Right hindlimb (tissue), 1 donor: ENCODE measurements at regions not wholly inside any gene's neighbourhood (a gene's known extent, or its start where the extent isn't known, plus 50 kb on each side); places are given as distances from the start of the nearest gene placed in this dataset.
"Not testable (repeated sequence)": the region's sequence is repeated elsewhere in the genome, so short reads cannot be mapped to it uniquely, and the experiment has no call there.

Experiments used
- DNase-seq: peaks from one replicate; pipeline ENCODE4 v3.0.0-alpha.2; 2018

DNA sequence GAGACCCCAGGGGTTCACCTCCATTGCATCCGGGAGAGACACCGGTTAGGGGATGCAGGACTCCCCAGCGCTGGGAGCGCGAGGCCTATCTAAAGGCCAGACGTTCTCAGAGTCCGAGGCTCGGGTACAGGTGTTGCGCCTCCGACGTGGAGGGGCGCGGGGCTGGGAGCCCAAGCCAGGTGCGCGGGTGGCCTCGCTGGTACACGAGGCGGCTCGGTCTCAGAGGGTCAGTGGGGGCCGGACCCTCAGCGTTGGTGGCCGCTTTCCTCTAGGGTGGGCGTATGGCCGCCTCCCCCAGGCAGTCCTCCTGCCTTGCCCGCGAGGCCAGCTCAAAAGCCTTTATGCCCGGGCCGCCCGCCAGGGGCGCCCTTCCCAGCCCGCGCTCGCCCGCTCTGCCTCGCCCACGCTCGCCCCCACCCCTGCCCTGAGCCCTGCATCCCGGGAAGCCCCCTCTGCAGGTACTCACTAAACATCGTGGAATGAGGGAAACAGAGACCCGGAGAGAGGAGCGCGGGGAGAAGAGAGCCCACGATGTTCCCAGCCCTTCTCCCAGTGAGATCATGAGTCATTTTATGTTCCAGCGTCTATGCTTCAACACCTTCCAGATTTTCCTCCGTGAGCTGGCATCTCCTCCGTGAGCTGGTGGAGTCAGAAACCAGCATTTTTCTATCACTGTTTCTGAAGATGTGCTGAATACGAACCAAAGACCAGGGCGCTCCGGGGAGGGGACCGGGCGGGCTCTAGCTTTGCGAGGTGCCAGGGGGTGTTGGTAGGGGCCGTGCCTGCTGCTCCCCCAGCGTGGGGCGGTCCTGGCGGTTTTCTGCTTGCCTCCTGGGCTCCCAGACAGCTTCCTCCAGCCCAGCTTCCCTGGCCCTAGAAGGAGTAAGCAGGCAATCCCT, 73.8 kb downstream of the DIO3 start:
- DNase-seq, result no peak

DNA sequence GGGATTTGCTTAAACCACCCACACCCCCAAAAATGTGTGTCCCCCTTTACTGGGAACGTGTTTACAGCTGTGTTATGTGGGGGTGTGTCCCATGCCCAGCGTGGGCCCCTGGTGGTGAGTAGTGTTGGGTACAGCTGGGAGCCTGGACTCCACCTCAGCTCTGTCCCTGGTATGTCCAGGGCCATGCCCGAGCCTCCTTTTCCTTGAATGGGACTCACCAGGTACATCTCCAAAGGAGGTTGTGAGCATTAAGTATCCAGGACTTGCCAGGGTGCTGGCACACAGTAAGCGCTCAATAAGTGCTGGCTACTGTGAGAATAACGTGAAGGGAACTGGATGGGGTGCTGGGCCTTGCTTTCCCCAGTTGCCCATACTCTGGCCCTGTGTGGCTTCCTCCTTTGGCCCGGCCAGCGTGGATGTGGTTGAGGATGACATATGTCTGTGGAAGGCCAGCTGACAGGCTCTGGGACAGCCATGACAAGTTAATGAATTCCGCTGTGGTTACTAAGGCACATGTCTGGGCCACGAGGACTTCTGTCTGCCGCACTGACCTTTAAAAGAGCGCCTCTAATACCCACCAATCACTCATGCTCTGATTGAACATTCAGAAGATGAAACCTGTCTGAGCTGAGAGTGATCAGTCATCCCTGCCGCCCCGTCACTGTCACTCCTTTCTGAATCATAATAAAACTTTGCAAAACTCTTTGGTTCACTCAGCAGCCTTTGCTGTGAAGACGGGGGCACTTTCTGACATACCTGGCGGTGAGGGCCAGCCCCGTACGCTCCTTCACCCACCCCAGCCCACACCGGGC, 74.7 kb downstream of the DIO3 start:
- DNase-seq, result no peak

DNA sequence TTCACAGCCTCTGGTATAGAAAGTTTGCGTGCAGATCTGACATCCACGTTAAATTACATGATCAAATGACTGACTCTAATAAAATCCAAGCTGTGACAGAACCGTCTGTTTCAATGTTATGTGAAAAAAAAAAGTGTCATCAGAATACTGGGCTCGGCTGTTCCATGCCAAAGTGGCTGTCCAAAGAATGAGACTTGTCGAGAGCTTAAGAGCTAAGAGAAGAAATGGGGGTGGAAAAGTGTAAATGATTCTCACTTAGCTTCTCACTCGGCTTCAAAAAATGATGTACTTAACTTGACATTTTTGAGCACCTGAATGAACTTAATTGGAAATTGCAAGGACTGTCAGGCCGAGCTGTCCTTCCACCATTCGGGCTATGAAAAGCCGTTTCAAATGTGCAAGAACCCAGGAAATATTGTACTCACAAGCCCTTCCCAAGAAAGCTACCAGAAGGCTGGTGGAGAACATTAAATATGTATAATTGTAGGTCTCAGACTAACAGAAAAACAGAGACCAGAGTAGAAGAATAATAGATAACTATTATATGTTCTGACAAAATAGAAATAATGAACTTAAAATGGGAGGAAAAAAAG, 78.0 kb downstream of the DIO3 start:
- no peak for DNase-seq

DNA sequence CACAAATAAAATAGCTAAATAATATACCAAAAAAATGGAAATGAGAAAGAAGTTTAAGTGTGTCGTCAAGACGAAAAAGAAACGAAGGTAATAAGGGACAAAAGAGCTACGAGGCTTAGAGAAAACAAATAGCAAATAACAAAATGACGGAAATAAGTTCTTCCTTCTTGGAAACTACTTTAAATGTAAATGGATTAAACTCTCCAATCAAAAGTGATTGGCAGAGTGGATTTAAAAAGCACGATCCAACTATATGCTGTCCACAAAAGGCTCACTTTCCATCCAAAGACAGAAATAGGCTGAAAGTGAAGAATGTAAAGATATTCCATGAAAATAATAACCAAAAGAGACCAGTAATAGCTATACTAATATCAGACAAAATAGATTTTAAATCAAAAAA, 82.4 kb downstream of the DIO3 start:
- no peak for DNase-seq

DNA sequence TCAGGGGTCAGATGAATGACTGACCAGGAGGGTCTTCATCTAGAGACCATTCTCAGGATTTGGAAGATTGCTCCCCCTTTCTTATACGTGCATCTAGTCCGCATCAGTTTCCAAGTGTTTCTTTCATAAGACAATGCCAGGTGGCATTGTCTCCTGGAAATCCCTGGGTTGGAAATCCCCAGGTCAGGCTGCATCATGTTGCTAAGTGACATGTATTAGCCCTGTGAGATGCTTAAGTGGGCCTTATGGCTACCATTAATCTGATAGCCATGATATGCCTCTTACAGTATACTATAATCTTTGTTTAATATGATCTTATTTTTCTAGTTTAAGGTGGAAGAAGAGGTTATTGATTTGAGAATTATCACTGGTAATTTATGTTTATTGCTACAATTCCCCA, 92.8 kb downstream of the DIO3 start:
- no peak for DNase-seq

DNA sequence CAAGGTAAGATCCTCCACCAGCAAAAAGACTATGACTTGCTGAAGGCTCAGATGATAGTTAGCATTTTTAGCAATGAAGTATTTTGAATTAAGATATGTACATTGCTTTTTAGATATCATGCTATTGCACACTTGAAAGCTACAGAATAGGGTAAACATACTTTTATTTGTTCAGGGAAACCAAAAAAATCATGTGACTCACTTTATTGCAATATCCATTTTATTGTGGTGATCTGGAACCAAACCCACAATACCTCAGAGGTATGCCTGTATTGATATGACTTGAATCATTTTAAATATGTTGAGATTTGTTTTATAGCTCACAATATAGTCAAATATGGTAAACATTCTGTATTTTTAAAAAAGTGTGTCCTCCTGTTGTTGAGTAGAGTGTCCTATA, 96.1 kb downstream of the DIO3 start:
- no peak for DNase-seq

DNA sequence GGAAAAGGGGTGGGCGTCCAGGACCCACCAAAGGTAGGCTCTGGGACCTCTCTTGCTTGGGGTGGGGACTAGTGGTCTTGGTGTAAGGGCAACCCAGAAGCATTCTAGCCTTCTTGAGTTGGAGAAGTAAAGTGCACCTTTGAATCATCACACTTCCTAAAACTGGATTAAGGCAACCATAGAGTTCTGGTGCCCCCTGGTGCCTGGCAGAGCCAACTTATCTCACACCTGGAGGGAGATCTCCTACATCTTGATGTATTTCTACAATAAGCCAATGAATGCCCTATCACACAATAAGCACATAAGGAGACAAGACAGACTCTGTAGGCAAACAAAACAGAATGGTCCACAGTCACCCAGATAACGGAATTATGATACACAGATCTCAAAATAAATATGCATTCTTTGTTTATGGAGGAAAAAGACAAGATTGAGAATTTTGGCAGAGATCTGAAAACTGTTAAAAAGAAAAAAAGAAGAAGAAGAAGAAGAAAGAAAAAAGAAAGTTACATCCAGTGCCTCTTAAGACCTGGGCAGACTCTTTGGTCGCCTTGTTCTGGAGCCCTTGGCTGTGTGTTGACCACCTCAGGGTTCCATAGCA, 95.9 kb upstream of the PPP2R5C start:
- DNase-seq, result peak; percentile 57

DNA sequence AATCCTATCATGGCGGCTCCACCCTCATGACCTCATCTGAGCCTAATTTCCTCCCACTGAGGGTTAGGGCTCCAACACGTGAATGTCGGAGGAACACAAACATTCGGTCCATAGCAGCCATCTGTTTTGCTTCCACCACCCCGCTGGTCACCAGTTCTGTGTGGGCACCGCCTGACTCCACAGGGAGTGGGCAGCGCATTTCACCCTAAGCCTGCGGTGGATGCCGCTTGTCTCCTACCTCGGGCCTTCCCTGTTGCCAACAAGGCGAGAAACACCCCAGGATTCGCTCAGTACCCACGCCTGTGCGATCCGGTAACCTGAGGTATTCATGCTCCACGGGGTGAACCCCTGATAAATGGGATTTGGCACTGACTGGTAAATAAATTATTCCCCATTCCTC, 95.2 kb upstream of the PPP2R5C start:
- no peak for DNase-seq

DNA sequence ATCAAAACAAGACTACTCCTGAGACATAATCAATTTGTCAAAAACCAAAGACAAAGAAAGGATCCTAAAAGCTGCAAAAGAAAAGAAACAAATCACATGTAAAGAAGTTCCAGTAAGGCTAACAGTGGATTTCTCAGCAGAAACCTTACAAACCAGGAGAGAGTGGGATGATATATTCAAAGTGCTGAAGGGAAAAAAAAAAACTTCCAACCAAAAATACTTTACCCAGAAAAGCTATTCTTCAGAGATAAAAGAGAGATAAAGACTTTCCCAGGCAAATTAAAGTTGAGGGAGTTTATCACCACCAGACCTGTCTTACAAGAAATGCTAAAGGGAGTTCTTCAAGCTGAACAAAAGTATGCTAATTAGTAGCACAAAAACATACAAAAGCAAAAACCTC, 91.9 kb upstream of the PPP2R5C start:
- DNase-seq, result no peak

DNA sequence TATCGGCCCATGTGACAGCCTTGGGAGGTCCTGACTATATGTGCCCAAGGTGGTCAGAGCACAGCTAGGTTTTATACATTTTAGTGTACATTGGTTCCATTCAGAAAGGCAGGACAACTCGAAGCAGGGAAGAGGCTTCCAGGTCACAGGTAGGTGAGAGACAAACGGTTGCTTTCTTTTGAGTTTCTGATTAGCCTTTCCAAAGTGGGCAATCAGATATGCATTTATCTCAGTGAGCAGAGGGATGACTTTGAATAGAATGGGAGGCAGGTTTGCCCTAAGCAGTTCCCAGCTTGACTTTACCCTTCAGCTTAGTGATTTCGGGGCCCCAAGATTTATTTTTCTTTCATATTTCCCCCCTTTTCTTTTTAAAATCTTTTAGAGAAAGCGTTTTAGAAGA, 87.6 kb upstream of the PPP2R5C start:
- DNase-seq, result no peak

DNA sequence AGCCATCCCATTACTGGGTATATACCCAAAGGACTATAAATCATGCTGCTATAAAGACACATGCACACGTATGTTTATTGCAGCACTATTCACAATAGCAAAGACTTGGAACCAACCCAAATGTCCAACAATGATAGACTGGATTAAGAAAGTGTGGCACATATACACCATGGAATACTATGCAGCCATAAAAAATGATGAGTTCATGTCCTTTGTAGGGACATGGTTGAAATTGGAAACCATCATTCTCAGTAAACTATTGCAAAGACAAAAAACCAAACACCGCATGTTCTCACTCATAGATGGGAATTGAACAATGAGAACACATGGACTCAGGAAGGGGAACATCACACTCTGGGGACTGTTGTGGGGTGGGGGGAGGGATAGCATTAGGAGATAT, 85.7 kb upstream of the PPP2R5C start:
- DNase-seq, result not testable (repeated sequence)

DNA sequence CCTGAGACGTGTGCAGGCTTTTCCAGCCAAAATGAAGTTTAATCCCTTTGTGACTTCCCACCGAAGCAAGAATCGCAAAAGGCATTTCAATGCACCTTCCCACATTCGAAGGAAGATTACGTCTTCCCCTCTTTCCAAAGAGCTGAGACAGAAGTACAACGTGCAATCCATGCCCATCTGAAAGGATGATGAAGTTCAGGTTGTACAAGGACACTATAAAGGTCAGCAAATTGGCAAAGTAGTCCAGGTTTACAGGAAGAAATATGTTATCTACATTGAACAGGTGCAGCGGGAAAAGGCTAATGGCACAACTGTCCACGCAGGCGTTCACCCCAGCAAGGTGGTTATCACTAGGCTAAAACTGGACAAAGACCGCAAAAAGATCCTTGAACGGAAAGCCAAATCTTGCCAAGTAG, 83.6 kb upstream of the PPP2R5C start:
- DNase-seq, result not testable (repeated sequence)

DNA sequence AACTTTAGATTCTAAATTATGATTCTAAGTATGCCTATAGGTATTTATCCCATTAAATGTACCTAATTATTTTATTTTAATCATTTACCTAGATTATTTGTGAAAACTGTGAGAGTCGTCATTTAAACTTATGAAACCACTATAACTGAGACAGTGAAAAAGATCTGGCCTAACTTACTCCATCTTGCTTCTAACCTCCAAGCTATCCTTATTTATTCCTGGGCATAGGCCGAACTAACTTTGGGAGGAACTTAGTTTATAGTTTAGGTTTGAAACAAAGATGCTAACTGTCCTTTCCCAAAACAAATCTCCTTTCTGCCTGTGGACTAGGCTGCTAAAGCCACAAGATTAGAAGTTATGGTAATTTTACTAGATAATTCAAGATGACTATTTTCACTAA, 79.7 kb upstream of the PPP2R5C start:
- DNase-seq, result no peak

DNA sequence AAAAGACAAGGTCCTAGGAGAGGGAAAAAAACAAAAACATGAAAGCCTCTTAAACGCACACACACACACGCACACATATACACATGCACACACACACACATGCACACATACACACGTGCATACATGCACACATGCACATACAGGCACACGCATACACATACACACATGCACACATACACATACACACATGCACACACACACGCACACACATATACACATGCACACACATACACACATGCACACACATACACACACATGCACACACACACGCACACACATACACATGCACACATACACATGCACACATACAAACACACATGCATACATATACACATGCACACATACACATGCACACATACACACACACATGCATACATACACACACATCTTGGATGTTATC, 78.1 kb upstream of the PPP2R5C start:
- no peak for DNase-seq

DNA sequence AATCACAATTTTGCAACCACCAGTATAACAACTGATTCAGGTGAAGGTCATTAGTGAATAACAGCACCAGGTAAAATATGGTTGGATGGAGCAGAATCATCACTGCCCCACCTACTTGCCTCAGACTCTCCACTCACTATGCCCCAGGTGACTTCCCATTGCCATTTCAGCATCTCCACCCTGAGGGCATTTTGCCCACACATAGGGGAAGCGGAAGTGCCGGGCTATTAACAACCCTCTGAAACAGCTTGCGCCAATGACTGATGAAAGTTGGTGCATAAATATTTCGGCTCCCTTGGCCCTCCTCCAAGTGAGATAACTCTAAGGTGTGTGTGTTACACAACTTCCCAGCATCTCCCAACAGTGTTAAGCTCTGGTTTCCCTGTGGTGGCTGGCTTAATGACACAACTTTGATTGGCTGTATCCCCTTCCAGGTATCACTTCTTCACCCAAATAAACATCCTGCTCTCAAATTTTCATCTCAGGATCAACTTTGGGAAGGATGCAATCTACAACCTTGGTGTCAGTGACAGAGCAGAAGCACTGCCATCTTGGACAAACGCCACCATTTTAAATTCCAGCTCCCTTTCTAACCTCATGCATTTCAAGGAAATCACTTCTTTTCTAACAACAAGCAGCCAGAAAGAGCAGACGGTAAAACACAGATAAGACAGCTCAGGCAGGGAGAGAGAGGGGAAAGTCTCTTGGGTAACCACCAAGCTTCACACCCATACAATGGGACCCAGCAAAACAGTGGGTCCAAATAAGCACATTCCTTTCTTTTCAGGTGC, 73.6 kb upstream of the PPP2R5C start:
- DNase-seq, result no peak

DNA sequence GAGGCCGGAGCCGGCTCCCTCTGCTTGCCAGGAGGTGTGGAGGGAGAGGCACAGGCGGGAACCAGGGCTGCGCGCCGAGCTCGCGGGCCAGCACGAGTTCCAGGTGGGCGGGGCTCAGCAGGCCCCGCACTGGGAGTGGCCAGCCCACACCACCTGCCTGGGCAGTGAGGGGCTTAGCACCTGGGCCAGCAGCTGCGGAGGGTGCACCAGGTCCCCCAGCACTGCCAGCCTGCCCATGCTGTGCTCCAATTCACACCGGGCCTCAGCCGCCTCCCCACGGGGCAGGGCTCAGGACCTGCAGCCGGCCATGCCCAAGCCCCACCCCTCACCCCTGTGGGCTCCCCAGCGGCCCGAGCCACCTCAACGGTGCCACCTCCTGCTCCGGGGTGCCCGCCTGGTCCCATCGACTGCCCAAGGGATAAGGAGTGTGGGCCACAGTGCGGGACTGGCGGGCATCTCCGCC, 72.4 kb upstream of the PPP2R5C start:
- no peak for DNase-seq

DNA sequence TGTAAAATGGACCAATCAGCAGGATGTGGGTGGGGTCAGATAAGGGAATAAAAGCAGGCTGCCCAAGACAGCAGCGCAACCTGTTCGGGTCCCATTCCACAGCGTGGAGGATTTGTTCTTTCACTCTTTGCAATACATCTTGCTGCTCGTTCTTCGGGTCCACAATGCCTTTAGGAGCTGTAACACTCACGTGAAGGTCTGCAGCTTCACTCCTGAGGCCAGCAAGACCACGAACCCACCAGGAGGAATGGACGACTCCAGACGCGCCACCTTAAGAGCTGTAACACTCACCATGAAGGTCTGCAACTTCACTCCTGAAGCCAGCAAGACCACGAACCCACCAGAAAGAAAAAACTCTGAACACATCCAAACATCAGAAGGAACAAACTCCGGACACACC, 71.5 kb upstream of the PPP2R5C start:
- DNase-seq, result not testable (repeated sequence)

DNA sequence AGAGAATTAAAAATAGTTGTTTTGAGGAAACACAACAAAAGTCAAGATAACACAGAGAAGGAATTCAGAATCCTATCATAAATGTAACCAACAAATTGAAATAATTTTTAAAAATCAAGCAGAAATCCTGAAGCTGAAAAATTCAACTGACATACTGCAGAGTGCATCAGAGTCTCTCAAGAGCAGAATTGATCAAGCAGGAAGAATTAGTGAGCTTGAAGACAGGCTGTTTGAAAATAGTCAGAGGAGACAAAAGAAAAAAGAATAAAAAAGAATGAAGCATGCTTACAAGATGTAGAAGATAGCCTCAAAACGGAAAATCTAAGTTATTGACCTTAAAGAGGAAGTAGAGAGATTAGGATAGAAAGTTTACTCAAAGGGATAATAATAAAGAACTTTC, 65.8 kb upstream of the PPP2R5C start:
- DNase-seq, result no peak

DNA sequence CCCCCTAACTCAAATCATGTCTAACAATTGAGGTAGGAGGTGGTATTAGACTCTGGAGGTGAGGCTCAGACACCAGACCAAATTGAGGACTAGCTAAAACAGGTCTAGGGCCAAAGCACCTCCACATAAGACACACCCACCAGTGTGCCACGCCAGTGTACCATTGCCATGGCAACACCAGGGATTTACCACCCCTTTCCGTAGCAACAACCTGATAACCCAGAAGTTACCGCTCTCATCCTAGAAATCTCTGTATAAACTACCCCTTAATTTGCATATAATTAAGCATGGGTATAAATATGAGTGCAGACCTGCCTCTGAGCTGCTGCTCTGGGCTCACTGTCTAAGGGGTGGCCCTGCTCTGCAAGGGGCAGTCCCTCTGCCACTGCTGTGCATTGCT, 57.4 kb upstream of the PPP2R5C start:
- no peak for DNase-seq

DNA sequence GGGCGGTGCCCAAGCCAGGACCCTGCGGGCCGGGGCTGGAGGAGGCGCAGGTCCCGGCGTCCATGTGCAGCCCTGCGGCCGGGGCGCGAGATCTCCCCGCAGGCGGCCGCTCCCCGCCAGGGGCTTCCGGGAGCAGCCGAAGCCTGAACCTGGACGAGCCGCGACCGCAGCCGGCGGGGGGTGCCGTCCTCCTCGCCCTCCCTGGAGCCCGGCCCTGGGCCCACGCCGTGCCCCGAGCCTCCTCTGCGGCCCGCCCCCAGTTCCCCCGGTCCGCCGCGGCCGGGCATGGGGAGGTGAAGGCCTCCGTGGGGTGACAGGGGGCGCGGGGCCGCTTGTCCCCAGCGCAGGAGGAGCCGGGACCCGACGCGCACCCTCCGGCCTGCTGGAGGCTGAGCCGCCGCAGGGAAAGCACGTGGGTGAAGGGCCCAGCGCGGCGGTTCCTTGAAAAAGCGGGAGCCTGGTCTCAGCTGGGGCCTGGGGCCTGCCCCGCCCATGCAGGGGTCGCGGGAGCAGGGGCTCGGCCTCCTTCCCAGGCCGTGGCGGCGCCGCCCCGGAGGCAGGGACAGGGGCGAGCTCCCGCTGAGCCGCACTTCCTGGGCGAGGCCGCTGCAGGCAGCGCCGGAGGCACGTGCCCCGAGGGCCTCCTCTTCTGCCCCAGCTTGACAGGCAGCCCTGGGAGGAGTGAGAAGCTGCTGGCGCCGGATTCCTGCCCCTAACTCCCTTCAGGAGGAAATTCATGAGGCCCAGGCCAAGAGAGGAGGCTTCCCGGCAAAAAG, 55.6 kb upstream of the PPP2R5C start:
- peak; percentile 66 for DNase-seq

DNA sequence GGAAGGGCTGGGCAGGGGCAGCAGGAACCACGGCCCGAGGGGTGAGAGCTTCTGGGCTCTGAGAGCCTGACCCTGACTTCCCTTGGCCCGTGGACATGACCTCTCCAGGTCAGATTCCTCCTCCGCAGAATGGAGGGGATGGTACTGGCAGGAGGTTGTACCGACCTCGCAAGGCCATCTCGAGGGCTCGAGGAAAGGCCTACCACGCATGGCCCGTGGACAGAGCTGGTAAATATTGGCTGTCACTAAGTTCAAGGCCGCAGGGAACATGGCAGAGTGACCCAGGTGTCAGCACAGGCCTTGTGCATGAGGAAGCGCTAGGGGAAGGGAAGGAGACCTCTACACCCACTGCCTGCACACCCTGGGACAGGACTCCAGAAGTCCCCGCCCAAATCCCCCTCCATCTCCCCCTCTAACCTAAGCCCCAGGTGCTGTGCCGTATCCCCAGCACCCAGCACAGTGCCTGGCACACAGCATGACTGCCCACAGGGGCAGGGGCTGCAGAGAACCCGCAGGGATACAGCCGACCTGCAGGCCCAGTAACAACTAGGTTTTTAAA, 54.9 kb upstream of the PPP2R5C start:
- no peak for DNase-seq
